Fibroblast of skin of scalp (primary cell): ENCODE measurements at regions not wholly inside any gene's neighbourhood (a gene's known extent, or its start where the extent isn't known, plus 50 kb on each side); places are given as distances from the start of the nearest gene placed in this dataset.
"Not testable (repeated sequence)": the region's sequence is repeated elsewhere in the genome, so short reads cannot be mapped to it uniquely, and the experiment has no call there.

Experiments
- DNase-seq: peaks from one replicate; pipeline ENCODE4 v3.0.0-alpha.2; 2013

- DNase-seq: no peak
Observed at GRCh38 chr2:11923935-11924334, 177.5 kb downstream of the LPIN1 start.

GRCh38 chr2:11925295-11926066 lies 179.0 kb downstream of the LPIN1 start:
- no peak for DNase-seq

DNA sequence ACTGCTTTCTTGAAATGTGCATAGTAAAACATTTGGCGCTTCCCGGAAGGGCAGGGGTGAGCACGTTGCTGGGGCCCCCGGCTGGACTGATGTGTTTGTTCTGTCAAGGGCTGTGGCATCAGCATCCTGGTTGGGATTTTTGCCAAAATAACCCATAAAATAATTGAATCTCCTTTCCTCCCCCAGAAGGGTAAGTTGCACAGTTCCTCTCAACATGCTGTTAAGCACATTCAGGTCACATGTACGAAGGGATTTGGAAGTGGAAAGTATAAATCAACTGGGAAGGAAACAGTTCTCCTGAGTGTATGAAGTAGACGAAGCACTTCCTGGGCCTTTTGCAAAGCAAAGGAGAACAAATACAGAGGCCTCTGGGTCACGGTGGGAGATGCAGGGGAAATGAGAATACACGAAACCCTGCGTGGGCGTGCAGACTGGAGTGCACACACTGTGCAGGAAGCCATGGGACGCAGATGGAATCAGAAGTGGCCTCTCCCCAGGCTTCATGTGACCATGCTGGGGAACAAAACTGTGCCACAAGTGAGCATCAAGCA lies 183.9 kb downstream of the LPIN1 start:
- DNase-seq: no peak

DNA sequence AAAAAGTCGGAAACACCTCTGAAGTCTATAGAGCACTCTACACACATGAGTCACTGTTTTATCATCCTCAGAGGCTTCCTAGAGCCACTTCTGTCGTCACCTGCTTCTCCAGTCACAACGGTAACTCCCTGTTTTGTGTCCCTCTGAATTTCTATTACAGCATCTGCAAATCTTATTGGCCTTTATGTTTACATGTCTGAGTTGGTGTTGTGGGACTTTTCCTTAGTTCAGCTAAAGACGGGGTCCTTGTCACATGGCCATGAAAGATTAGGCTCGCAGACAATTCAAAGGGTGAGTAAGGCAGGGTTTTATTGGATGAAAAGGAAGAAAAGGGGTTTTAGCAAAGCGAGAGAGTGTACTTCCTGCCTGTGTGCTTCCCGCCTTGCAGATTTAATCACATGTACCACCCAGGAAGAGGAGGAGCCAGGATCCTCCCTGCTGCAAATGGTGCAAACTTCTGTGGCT lies 185.6 kb downstream of the LPIN1 start:
- DNase-seq: no peak

GRCh38 chr2:11932962-11933361 lies 186.5 kb downstream of the LPIN1 start:
- DNase-seq: peak; percentile 3

DNA sequence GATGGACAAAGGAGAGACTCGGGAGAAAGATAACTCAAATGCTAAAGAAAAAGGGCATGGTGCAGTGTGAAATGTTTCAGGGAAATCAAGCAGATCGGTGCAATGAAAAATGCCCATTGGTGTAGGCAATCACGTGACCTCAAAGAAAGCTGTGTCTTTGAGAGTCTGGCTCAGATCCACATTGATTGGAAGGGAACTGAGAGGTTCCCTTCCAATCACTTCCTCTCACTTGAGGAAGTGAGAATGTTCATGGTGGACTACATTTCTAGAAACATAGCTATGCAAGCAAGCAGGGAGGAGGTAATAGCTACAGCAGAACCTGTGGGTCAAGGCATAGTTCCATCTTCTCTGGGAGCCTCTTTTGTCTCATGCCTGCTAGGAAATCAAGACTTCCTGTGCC lies 187.4 kb downstream of the LPIN1 start:
- DNase-seq: no peak

DNA sequence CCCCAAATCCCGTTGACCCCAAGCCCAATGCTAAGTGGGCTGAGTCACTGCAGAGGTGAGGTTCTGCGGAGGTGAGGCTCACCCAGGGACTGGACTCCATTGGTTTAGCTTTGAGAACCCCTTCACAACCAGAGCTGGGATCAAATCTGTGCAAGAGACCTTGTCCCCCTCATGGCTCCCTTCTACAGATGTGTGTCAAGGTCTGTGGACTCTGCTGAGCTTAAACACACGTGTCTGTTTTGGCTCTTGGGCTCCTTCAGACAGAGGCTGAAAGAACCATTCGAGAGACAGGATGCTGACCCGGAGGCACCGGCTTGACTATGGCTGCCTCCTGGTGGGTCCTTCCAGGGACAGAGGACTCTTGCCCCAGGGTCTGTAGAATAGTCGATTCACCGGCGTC lies 190.3 kb downstream of the LPIN1 start:
- DNase-seq: no peak

DNA sequence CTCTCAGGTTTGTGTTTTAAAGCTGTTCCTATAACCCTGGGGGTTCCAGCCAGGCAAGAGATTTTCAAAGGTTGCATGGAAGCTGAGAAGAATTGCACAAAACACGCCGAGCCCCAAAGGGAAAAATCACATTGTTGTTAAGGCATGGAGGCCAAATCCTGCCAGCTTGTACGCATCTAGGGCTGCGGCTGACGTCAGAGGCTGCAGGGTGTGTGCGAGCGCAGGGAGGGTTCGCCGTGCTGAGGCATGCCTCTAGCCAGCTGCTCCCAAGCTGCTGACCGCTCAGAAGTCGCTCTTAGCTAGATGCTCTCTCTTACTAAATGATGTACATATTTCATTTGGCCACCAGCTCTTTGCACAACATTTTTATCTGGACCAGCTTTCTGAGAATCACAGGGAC lies 191.8 kb downstream of the LPIN1 start:
- peak; percentile 6 for DNase-seq

GRCh38 chr2:11939523-11939922 lies 193.1 kb downstream of the LPIN1 start:
- no peak for DNase-seq

GRCh38 chr2:11940121-11940743 lies 193.8 kb downstream of the LPIN1 start:
- DNase-seq: no peak

GRCh38 chr2:11940799-11941198 lies 194.4 kb downstream of the LPIN1 start:
- DNase-seq: no peak

GRCh38 chr2:11941201-11942177 lies 195.1 kb downstream of the LPIN1 start:
- no peak for DNase-seq

DNA sequence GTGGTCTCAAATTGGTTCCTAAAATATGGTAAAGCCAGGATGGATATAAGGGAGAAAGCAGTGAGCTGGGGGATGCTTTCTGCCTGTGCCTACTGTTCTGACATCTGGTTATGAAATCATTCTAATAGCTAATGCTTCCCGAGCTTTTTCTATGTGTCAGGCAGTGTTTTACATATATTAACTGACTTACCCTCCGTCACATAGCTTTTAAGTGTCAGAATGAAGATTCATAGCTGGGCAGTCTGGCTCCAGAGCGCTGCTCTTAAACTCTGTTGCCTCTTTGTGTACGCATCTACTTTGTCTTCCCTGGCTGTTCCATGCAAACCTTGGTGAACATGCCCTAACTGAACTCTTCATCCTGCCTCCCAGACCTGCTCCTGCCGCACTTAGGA lies 195.7 kb downstream of the LPIN1 start:
- no peak for DNase-seq

- no peak for DNase-seq
Observed at GRCh38 chr2:11944311-11944710, 197.9 kb downstream of the LPIN1 start.

DNA sequence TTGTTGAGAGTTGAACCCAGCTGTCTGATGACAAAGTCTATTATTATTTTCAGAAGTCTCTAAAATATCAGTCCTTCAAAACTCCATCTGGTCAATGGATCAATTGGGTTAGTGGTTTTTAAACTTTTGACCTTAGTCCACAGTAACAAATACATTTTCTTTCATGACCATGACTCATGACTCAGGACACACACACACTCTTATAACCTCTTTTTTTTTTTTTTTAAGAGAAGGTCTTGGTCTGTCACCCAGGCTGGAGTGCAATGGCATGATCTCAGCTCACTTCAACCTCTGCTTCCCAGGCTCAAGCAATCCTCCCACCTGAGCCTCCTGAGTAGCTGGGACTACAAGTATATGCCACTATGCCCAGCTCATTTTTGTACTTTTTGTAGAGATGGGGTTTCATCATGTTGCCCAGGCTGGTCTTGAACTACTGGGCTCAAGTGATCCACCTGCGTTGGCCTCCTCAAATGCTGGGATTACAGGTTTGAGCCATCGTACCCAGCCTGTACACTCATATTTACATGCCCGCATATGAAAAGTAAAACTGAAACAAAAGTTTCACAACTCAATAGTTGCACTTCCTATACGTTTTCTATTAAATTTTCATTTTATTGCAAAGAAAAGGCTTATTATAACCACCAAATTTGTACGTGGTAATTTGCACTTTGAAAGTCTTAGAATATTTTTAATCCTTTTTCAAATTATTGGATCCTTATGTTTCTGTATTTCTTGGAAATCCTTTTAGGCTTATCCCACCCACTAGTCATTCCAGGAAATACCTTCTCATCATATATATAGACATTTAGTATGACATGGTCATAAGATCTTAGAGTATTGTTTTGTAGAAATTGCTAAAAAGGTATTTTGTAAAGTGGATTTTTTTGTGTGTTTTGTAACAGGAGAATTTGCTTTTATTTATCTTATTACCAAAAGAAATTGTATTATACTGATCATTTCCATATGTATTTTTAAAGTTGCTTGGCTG lies 199.0 kb downstream of the LPIN1 start:
- no peak for DNase-seq

- no peak for DNase-seq
Observed at GRCh38 chr2:11947956-11948355, 201.5 kb downstream of the LPIN1 start.

GRCh38 chr2:11949732-11950523 lies 203.5 kb downstream of the LPIN1 start:
- peak; percentile 29 for DNase-seq

DNA sequence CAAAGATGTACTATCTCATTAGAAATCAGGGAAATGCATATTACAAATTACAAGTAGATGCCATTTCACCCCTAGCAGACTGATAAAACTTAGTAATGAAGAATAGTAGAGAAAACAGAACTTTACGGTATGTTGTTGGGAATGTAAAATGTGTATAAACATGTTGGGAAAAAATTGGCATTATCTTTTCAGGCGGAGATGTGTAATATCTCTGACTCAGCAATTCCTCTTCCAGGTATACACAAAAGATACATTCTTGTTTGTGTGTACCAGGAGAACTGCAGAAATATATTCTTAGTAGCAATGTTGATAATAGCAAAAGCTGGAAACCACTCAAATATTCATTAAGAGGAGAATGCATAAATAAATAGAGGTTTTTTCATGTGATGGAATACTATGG lies 204.5 kb downstream of the LPIN1 start:
- DNase-seq: no peak

DNA sequence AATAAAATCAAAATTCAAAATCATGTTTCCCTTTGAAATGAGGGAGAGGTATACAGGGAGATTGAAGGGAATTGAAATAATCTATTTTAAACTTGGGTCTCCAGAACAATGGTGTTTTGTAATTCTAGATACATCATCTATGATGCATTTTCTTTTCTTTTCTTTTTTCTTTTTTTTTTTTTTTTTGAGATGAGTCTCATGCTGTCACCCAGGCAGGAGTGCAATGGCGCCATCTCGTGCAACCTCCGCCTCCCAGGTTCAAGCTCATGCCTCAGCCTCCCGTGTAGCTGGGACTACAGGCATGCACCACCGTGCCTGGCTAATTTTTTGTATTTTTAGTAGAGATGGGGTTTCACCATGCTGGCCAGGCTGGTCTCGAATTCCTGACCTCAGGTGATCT lies 205.1 kb downstream of the LPIN1 start:
- not testable (repeated sequence) for DNase-seq

GRCh38 chr2:11953258-11953657 lies 206.8 kb downstream of the LPIN1 start:
- DNase-seq: no peak

DNA sequence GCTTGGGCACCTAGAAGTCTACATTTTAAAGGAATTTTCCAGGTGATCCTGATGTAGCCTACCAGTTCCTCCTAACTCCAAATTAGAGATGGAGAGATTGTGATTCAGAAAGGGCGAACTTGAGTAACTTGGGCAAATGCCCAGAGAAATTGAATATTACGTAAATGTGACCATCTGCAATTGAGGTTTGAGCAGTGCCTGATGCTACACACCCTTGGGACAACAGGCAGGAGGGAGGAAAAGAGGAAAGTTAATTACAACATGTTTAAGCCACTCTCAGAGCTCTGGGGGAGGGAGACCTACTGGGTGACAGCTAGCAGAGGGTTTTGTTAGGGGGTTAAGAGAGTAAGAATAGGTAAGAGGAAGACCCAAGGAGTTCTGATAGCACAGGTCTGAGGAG lies 208.9 kb downstream of the LPIN1 start:
- DNase-seq: peak; percentile 10
